Activated T-helper 2 cell treated with anti-CD3 and anti-CD28 coated beads, Interferon-gamma antibody, Interleukin-2, Interleukin-4, amounts not matched to agents 10 μg/mL and 5 μg/mL and 100 μg/mL, durations not matched to agents 14 hours and 24 hours and 36 hours (primary cell): ENCODE measurements at regions not wholly inside any gene's neighbourhood (a gene's known extent, or its start where the extent isn't known, plus 50 kb on each side); places are given as distances from the start of the nearest gene placed in this dataset.

ENCODE experiments used
- DNase-seq: peaks from one replicate; pipeline ENCODE4 v3.0.0; 2021; ENCODE audit warnings: low spot score
- H3K27ac Mint-ChIP-seq: one replicate; pipeline ENCODE4 v1.8.0; 2021; ENCODE audit warnings: mixed read lengths
- H3K27me3 Mint-ChIP-seq: one replicate; pipeline ENCODE4 v1.8.0; 2021; ENCODE audit warnings: low read depth, mixed read lengths
- H3K36me3 Mint-ChIP-seq: one replicate; pipeline ENCODE4 v1.8.0; 2021; ENCODE audit warnings: low read depth, mixed read lengths
- H3K4me1 Mint-ChIP-seq: one replicate; pipeline ENCODE4 v1.8.0; 2021; ENCODE audit warnings: low read depth, mixed read lengths
- H3K4me3 Mint-ChIP-seq: one replicate; pipeline ENCODE4 v1.8.0; 2021; ENCODE audit warnings: low read depth, mild to moderate bottlenecking, moderate library complexity, mixed read lengths
- H3K9me3 Mint-ChIP-seq: one replicate; pipeline ENCODE4 v1.8.0; 2021; ENCODE audit warnings: mixed read lengths
- intact Hi-C: fragments of 100-400 bp; cut with micrococcal nuclease; formaldehyde crosslinking; loops from one replicate; pipeline ENCODE4 v1.15.1; 2023

DNA sequence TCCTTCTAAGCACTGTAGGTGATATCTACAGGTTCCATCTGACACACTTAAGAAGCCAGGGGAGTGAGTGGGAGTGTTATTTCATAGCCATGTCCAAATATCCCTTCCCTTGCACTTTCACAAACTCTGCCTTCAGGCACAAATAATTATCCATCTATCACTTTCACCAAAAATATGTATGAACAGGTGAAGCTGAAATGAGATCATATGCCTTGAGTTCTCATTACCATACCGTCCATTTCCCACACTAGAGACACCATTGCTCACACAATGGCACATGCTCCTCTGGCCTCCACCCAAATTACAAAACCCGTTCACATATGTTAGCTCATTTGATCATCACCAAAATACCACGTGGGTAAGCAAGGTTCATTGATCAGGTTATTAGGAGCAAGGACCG lies 151.9 kb upstream of the BNIP2 start:
- Mint-ChIP-seq H3K27ac (no peak overlapping the region), H3K4me3 (no peak overlapping the region), H3K9me3 (no peaks in the 10 kb centered on the region), H3K4me1 (peaks cover 10% of the 10 kb centered on the region), H3K36me3 (no peaks in the 10 kb centered on the region), H3K27me3 (peaks cover 10% of the 10 kb centered on the region)
- no peak for DNase-seq
- intact Hi-C loops, result no loop called here

DNA sequence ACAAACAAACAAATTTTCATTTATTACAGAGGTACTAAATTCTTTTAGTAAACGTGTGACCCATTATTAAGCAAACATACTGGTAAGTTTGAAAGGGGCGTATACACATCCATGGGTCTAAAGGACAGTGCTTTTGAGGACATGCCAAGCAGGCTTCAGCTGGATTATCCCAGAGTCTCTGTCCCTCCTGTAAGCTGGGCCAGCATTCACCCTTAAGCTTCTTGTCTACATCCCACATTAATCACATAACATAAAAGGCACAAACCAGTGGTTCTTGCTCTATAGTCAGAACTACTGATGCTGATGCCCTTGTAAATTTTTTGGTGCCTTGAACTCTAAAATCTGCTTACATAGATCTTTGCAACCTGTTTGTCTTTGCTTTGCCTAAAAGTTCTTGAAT lies 150.8 kb upstream of the BNIP2 start:
- no peak for DNase-seq
- Mint-ChIP-seq H3K27me3 (peaks cover 8% of the 10 kb centered on the region), H3K36me3 (no peaks in the 10 kb centered on the region), H3K4me1 (peaks cover 10% of the 10 kb centered on the region), H3K27ac (no peak overlapping the region), H3K4me3 (no peak overlapping the region), H3K9me3 (no peaks in the 10 kb centered on the region)
- intact Hi-C loops, result no loop called here

DNA sequence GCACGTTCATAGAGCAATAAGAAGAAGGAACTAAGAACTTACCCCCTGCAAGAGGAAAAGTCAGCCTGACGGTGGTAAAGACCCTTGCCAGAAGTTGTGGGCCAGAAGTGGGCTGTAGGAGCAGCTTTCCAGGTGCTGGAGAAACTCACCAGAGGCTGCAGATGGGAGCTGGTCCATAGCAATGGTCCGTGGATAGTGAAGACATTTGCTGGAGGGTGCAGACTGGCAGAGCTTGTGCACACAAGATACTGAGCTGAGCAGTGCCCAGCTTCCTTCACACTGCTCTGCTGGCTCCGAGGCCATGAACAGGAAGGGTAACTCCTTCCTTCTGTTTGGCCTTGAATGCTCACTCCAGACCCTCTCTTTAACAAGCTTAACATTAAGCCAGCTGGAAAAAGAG lies 149.8 kb upstream of the BNIP2 start:
- DNase-seq, result no peak
- intact Hi-C loops, result no loop called here
- peaks cover 5% of the 10 kb centered on the region for H3K27me3 Mint-ChIP-seq
- H3K36me3 Mint-ChIP-seq, result no peaks in the 10 kb centered on the region
- H3K4me3 Mint-ChIP-seq, result no peak overlapping the region
- H3K27ac Mint-ChIP-seq, result no peak overlapping the region
- no peaks in the 10 kb centered on the region for H3K9me3 Mint-ChIP-seq
- H3K4me1 Mint-ChIP-seq, result peaks cover 10% of the 10 kb centered on the region

DNA sequence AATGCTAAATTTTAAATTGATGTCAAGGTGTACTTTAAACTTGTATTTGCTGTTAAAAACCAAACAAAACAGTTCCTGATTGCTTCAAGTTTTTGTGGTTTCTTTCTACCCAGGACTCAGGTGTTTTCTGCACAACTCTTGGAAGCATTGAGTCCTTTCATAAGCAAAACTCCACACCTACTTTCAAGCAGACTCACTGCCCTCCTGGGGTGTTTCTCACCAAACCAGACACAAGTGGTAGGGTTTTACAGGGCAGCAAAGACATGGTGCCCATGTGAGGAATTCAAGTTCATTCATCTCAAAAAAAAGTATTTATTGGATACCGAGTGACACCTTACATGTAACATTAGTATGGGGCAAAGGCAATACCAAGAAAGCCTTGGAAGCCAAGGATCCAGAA lies 146.7 kb upstream of the BNIP2 start:
- peaks cover 10% of the 10 kb centered on the region for H3K4me1 Mint-ChIP-seq

DNA sequence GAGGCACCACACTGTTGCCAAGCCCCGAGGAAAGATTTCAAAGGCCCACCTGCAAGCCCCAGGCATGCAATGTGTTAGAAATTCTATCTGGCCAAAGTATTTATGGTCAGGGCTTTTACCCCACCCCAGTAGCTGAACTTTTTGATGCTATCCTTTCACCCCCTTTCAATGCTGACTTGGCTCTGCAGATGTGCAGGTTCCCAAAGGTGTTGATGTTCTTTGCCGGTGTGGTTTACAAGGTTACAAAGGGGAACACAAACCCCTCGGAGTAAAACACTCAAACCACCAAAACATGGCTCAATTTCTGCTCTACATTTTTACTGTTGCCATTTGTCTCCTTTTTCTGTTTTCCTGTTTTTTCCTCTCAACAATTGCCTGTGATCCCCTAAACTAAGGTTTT lies 145.4 kb upstream of the BNIP2 start:
- no peaks in the 10 kb centered on the region for H3K36me3 Mint-ChIP-seq
- no peak for DNase-seq
- no peaks in the 10 kb centered on the region for H3K9me3 Mint-ChIP-seq
- no peak overlapping the region for H3K4me3 Mint-ChIP-seq
- no peak overlapping the region for H3K27ac Mint-ChIP-seq
- peaks cover 10% of the 10 kb centered on the region for H3K4me1 Mint-ChIP-seq
- peaks cover 7% of the 10 kb centered on the region for H3K27me3 Mint-ChIP-seq
- intact Hi-C loops, result no loop called here

More for the DNA sequence above, 146.7 kb upstream of the BNIP2 start:
- H3K9me3 Mint-ChIP-seq, result no peaks in the 10 kb centered on the region
- no peak for DNase-seq
- H3K27me3 Mint-ChIP-seq, result peaks cover 7% of the 10 kb centered on the region
- no peaks in the 10 kb centered on the region for H3K36me3 Mint-ChIP-seq
- no peak overlapping the region for H3K4me3 Mint-ChIP-seq
- intact Hi-C loops, result no loop called here
- H3K27ac Mint-ChIP-seq, result no peak overlapping the region

DNA sequence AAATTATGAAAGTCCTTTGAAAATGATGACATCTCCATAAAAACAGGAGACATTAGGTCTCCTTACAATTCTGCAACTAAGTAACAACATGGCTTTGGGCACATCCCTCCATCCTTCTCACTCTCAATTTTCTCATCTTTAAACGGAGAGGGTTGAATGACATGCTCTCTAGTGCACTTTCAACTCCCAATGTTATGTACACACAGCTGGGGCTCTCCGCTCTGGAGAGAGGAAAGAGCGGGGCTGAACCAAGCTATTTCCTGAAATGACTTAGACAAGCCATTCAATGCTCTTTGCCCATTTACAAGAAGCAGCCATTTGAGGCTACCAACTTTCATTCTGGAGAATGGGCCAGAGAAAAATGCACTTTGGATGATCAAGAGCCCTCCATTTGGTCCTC lies 144.2 kb upstream of the BNIP2 start:
- Mint-ChIP-seq H3K4me3 (no peak overlapping the region), H3K36me3 (no peaks in the 10 kb centered on the region), H3K4me1 (peaks cover 2% of the 10 kb centered on the region), H3K27ac (no peak overlapping the region), H3K9me3 (no peaks in the 10 kb centered on the region), H3K27me3 (peaks cover 11% of the 10 kb centered on the region)
- intact Hi-C loops, result no loop called here
- no peak for DNase-seq

DNA sequence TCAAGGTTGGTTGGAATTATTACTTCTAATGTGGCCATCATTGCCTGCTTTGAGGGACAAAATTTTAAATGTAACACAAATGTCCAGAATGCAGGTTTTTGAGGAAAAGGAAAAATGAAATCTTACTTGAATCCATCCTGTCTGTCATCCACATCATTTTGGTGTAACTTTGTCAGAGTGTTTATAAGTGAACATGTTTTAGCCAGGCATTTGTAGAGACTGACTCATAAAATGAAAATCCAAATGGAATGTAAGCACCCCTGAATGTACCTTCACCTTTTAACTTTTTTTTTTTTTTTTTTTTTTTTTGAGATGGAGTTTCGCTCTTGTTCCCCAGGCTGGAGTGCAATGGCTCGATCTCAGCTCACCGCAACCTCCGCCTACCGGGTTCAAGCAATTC lies 141.8 kb upstream of the BNIP2 start:
- no peak overlapping the region for H3K4me3 Mint-ChIP-seq
- intact Hi-C loops, result no loop called here
- H3K36me3 Mint-ChIP-seq, result no peaks in the 10 kb centered on the region
- no peaks in the 10 kb centered on the region for H3K4me1 Mint-ChIP-seq
- H3K27ac Mint-ChIP-seq, result no peak overlapping the region
- no peaks in the 10 kb centered on the region for H3K9me3 Mint-ChIP-seq
- DNase-seq, result no peak
- peaks cover 11% of the 10 kb centered on the region for H3K27me3 Mint-ChIP-seq

DNA sequence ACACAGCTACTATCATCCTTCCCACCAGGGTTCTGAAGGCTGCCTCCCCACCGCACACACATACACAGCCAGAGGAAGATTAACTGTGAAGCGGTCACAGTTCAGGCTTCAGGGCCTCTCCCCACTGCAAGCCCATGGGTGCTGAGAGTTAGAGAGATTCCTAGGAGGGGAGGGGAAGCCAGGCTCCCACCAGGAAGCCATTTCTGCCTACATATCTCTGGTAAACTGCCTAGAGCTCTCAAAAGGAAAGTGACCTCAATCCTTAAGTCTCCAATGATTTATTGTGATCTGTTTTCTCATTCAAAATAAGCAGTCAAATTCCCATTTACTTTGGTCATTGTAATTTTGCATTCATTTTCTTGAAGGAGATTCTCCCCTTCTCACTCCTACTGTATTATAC lies 141.0 kb upstream of the BNIP2 start:
- intact Hi-C loops, result no loop called here
- Mint-ChIP-seq H3K36me3 (no peaks in the 10 kb centered on the region), H3K4me3 (no peak overlapping the region), H3K4me1 (no peaks in the 10 kb centered on the region), H3K27ac (no peak overlapping the region), H3K27me3 (peaks cover 9% of the 10 kb centered on the region), H3K9me3 (no peaks in the 10 kb centered on the region)
- DNase-seq, result no peak

DNA sequence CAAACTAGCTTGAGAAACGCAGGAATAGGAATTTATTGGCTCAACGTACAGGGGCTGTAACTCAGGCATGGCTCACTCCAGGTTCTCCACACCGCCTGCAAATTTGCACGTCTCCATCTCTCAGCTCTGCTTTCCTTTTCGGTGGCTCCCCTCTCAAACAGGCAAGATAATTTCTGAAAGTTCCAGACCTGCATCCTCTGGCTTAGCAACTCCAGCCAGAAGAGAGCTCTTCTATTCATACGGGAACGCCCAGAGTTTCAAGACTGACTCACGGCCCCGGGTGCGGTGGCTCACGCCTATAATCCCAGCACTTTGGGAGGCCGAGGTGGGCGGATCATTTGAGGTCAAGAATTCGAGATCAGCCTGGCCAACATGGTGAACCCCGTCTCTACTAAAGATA lies 139.7 kb upstream of the BNIP2 start:
- no peak for DNase-seq
- intact Hi-C loops, result no loop called here
- no peak overlapping the region for H3K4me3 Mint-ChIP-seq
- no peaks in the 10 kb centered on the region for H3K9me3 Mint-ChIP-seq
- no peaks in the 10 kb centered on the region for H3K36me3 Mint-ChIP-seq
- no peak overlapping the region for H3K27ac Mint-ChIP-seq
- peaks cover 9% of the 10 kb centered on the region for H3K27me3 Mint-ChIP-seq
- no peaks in the 10 kb centered on the region for H3K4me1 Mint-ChIP-seq

DNA sequence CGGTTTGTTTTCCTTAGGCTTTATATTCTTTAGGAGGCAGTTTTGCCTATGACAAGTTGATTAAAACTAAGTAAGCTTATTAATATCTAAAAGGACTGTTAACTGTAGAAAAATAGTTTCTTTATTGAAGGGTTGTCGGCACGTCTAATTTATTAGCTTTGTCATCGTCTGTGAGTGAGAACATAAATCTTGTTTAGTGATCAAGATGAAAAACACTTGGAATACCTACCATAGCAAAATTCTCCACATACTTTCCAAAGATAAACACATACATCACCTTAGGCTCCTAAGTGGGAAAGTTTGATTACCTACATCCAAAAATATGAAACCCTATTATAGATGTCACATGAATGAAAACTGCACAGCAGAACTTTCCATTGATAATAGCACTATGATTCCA lies 139.1 kb upstream of the BNIP2 start:
- intact Hi-C loops, result no loop called here
- Mint-ChIP-seq H3K27me3 (peaks cover 12% of the 10 kb centered on the region), H3K36me3 (no peaks in the 10 kb centered on the region), H3K4me1 (no peaks in the 10 kb centered on the region), H3K27ac (no peak overlapping the region), H3K4me3 (no peak overlapping the region), H3K9me3 (no peaks in the 10 kb centered on the region)
- no peak for DNase-seq

DNA sequence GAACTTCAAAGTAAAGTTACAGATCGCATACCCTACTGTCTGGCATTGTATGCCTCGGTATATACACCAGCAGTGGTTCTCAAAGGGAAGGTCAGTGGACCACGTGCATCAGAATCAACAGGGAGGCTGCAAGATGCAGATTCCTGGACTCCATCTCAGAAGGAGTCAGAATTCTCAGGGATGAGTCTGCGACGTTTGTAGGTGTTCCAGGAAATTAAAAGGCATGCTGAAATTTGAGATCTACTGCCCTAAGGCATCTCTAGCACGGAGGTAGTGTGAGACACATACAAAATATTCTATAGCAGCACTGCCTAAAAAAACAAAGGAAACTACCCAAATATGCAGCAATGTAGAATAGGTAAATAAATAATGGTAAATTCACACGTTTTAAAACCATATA lies 136.8 kb upstream of the BNIP2 start:
- no peaks in the 10 kb centered on the region for H3K4me1 Mint-ChIP-seq
- H3K27ac Mint-ChIP-seq, result no peak overlapping the region
- H3K27me3 Mint-ChIP-seq, result peaks cover 11% of the 10 kb centered on the region
- intact Hi-C loops, result no loop called here
- DNase-seq, result no peak
- no peak overlapping the region for H3K4me3 Mint-ChIP-seq
- no peaks in the 10 kb centered on the region for H3K36me3 Mint-ChIP-seq
- H3K9me3 Mint-ChIP-seq, result no peaks in the 10 kb centered on the region

DNA sequence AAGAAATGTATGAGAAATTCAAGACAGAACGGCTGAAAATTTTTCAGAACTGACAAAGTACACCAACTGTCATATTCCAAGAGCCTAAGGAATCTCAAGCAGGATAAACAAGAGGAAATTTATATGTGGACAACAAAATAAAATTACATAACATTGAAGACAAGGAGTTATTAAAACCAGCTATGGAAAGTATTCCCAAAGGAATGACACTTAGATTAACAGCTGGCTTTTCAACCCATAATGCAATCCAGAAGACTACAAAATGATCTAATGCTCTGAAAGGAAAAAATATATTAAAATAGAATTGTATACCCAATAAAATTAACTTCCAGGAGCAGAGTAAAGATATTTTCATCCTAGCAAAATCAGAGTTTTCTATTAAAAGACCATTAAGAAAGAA lies 132.2 kb upstream of the BNIP2 start:
- Mint-ChIP-seq H3K4me3 (no peak overlapping the region), H3K27me3 (peaks cover 21% of the 10 kb centered on the region), H3K9me3 (no peaks in the 10 kb centered on the region), H3K27ac (no peak overlapping the region), H3K4me1 (peaks cover 4% of the 10 kb centered on the region), H3K36me3 (no peaks in the 10 kb centered on the region)
- no peak for DNase-seq
- intact Hi-C loops, result no loop called here

DNA sequence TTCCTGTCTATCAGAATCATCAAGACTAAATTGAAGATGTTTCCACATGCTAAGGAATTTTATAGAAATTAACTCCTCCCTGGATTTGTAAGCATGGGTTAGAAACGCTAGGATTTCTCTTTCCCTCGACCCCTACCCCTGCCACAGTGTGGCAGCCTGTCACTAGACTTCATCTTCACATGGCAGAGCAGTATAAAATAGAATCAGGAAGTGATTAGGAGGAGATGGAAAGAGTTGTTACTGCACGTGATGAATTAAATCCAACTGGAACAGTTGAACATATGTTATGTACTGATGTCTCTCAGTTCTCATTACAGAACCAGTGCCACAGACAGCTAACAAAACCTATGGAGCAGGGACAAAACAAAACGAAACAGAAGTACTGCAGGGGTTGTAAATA lies 130.0 kb upstream of the BNIP2 start:
- peaks cover 13% of the 10 kb centered on the region for H3K4me1 Mint-ChIP-seq
- intact Hi-C loops, result no loop called here
- DNase-seq, result no peak
- no peaks in the 10 kb centered on the region for H3K9me3 Mint-ChIP-seq
- peaks cover 24% of the 10 kb centered on the region for H3K27me3 Mint-ChIP-seq
- no peak overlapping the region for H3K4me3 Mint-ChIP-seq
- no peak overlapping the region for H3K27ac Mint-ChIP-seq
- no peaks in the 10 kb centered on the region for H3K36me3 Mint-ChIP-seq

DNA sequence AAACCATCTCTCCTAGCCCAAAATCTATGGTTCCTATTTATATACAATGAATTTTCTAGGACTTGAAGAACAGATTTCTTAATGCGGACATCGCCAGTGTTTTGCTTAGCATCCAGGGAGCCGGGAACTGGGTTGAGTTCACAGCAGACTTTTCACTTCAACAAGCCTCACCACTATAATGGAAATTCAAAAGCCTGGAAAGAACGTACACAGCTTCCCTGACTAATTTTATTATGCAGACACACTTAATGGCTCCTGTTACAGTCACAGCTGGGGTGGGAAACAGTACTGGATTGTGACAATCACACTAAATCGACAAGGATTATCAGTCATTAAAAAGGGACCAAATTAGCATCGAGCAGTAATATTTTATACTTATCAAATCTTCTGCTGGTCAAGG lies 129.2 kb upstream of the BNIP2 start:
- H3K4me1 Mint-ChIP-seq, result peaks cover 15% of the 10 kb centered on the region
- no peaks in the 10 kb centered on the region for H3K9me3 Mint-ChIP-seq
- H3K27ac Mint-ChIP-seq, result no peak overlapping the region
- no peaks in the 10 kb centered on the region for H3K36me3 Mint-ChIP-seq
- peaks cover 22% of the 10 kb centered on the region for H3K27me3 Mint-ChIP-seq
- H3K4me3 Mint-ChIP-seq, result no peak overlapping the region
- intact Hi-C loops, result no loop called here
- DNase-seq, result no peak
